GM12875 (cell line): ENCODE measurements at regions not wholly inside any gene's neighbourhood (a gene's known extent, or its start where the extent isn't known, plus 50 kb on each side); places are given as distances from the start of the nearest gene placed in this dataset.

Experiments
- H3K4me3 ChIP-seq: one replicate; pipeline ENCODE4 v1.5.1; 2011; ENCODE audit warnings: low read depth, low read length, control low read depth
- TF ChIP-seq, protein P1 (sequence below): IDR thresholded peaks from 2 replicates; pipeline ENCODE4 v1.5.1; 2011; ENCODE audit warnings: low read depth, mild to moderate bottlenecking, control low read depth, inconsistent platforms, low read length, moderate library complexity, borderline replicate concordance; ENCODE audit not compliant: insufficient read depth

DNA sequence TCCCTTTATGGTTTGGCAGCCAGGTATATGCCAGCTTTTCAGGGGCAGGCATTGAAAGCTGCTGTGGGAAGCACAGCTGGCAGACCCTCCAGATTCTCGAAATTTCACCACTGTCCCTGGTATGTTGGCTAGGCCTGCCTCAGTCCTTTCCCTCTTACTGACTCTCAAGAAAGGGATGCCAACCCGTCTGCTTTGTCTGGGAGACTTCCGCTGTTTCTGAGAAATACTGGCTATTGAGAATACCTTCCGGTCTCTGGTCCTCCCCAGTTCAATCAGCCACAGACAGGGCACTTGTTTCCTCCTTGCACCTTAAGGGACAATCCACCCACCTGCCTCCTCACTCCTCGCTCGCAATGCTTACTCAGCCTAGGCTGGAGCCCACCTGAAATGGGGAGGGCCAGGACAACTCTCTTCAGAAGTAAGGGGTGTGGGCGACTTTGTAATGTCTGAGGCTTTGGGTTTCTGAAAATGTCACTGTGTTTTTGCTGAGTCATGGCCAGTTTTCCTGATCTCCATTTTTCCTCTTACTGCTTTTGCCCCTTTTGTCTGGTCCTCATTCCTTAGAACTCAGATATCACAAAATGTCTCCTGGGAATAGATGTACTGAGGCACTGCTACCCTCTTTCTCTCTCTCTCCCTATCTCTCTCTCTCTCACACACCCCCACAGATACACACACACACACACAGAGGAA lies 571.1 kb downstream of the TNS1 start:
- TF ChIP-seq, protein P1, sequence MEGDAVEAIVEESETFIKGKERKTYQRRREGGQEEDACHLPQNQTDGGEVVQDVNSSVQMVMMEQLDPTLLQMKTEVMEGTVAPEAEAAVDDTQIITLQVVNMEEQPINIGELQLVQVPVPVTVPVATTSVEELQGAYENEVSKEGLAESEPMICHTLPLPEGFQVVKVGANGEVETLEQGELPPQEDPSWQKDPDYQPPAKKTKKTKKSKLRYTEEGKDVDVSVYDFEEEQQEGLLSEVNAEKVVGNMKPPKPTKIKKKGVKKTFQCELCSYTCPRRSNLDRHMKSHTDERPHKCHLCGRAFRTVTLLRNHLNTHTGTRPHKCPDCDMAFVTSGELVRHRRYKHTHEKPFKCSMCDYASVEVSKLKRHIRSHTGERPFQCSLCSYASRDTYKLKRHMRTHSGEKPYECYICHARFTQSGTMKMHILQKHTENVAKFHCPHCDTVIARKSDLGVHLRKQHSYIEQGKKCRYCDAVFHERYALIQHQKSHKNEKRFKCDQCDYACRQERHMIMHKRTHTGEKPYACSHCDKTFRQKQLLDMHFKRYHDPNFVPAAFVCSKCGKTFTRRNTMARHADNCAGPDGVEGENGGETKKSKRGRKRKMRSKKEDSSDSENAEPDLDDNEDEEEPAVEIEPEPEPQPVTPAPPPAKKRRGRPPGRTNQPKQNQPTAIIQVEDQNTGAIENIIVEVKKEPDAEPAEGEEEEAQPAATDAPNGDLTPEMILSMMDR: no peak

DNA sequence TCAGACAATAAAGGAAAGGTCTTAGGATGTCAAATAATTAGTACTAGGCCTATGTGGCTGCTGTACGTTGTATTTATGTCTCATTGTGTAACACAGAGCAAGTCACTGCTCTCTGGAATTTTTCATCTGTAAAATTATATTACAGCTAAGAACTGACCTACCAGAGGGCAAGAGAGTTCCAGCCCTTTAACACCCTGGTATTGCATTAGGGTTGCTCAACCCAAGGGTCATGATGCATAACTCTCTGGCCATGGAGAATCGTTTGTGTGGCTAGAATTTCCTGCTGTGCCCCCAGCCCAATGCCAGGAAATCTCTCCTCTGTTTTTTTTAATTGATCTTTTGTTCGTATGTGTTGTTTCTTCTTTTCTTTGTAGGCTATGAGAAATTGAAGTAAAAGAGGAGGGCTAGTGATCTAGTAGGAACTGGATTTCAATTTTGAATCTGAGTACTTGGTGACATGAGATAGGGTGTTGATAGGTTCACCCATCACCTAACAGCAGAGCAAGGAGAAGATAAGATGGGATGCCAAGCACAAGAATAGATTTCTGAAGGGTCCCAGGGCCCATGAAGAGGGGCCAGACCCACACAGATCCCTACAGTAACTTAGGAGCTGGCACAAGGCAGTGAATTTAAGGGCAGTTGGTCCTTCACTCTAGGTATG lies 571.2 kb upstream of the TNP1 start:
- TF ChIP-seq, protein P1: no peak
- no peak overlapping the region for H3K4me3 ChIP-seq

More for the DNA sequence above, 571.1 kb downstream of the TNS1 start:
- H3K4me3 ChIP-seq: no peak overlapping the region

DNA sequence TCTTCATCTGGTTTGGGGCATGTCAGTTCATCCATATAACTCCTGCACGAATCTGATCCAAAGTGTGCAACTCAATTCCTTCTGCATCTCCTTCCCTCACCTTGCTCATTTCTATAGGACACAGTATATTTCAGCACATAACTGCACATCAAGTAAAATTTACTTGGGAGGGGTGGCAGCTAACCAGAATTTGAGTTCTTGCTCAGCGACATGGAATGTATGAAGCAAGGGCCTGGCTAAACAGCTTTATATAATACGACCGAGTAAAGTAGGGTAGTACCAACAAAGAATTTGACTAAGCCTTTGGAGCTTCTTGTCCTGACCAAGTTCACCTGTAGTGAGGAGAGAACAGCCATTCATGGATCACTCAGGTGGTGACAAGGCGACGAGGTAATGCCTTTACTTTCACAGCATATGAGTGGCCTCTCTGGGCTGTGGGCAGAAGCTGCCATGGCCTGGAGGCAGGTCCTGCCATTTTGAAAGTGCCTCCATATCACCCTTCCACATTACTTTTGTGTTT lies 570.2 kb upstream of the TNP1 start:
- TF ChIP-seq, protein P1: no peak
- no peak overlapping the region for H3K4me3 ChIP-seq

DNA sequence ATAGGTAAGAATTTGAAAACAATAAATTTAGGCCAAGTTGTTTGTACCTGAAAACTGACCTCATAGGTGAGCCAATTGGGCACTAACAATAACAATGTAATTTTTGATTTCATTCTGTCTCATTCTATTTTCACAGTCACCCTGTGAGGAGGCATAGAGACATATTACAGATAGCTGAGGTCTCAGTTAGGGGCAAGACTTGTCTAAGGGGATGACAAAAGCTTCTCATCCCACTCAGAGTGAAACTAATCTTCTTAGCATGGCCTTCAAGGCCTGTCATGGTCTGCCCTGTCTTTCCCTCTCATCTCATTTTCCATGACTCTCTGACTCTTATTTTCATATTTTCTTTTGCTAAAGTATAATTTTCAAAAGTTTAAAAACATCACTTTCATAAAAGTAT lies 562.0 kb upstream of the TNP1 start:
- no peak overlapping the region for H3K4me3 ChIP-seq
- TF ChIP-seq, protein P1: no peak

DNA sequence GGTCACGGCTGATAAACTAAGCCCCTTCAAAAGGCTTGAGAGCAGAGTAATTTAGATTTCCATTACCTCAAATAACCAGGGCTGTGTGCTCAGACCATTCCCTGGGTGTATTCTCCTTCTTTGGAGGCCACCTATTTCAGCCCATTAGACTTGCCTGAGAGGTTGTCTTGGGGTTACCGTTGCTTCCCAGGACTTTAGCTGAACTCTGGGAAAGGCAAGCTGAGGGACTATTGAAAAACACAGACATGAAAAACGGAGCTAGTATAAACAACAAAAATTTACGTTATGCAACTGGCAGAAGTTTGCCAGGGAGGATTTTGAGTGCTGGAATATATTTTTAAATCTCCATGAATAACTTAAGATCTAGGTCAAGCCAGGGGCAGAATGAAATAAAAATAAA lies 561.0 kb upstream of the TNP1 start:
- TF ChIP-seq, protein P1: no peak
- H3K4me3 ChIP-seq: no peak overlapping the region

DNA sequence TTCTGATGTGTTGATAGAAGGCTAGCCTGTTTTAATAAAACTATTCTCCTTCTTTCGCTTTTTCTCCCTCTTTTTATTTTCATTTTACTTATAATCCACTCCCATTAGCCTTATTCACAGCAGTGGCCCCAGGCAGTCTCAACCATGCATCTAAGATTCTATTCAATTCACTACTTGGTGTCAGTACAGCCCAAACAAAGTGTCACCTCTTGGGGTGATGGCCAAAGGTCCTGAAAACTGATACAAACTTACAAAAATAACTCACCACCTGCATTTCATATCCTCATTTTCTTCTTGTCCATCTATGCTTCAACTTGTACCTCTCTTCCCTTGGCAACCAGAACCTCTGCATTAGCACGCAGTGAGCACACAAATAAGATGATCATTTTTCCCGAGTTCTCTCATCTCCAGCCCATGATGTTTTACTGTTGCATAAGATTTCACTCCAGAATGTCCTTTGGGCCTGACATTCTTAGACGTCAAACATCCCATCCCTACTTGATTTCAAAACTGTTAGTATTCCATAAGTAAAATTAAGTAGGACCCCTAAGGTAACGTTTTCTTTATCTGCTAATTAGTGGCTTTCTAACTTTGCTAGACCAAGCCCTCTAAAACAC lies 559.3 kb upstream of the TNP1 start:
- TF ChIP-seq, protein P1: no peak
- no peak overlapping the region for H3K4me3 ChIP-seq
